A549 (cell line): ENCODE measurements at regions not wholly inside any gene's neighbourhood (a gene's known extent, or its start where the extent isn't known, plus 50 kb on each side); places are given as distances from the start of the nearest gene placed in this dataset.

Source experiments
- ATAC-seq, 2 experiments: fragments of 200-7000 bp in 1 of 2; fragments of >200 bp in 1 of 2; cut with Nextera tagmentation in 1 of 2; cut with Tn5 transposase in 1 of 2; 3 replicates each; pipeline versions ENCODE4 v1.8.0 to v1.9.1; 2018 to 2020; ENCODE audit warnings: mild to moderate bottlenecking in 1 of 2, moderate library complexity in 1 of 2
- CTCF ChIA-PET: fragments of 300-600 bp; sonication (Branson Sonifier 250); formaldehyde crosslinking; extraction: SDS; loops from one replicate; lab custom pipeline; 2021; ENCODE audit warnings: antibody characterized with exemption, inconsistent platforms; lab: Yijun Ruan, JAX
- POLR2A ChIA-PET: fragments of 350-600 bp; formaldehyde crosslinking; extraction: SDS; loops from one replicate; lab custom pipeline; 2021; ENCODE audit warnings: antibody characterized with exemption, inconsistent platforms; lab: Yijun Ruan, JAX
- DNase-seq, 2 experiments: peaks; one replicate each; pipeline versions ENCODE4 v3.0.0 to v3.0.0-alpha.2; 2011 to 2016; ENCODE audit warnings: low read depth in 1 of 2, low spot score in 1 of 2
- FAIRE-seq: peaks from 2 replicates; lab custom pipeline; 2011; peaks lifted over from hg19 to GRCh38; lab: Jason Lieb, UNC
- H3K27ac ChIP-seq, 2 experiments: fragments of >200 bp; sonication (Bioruptor Twin); formaldehyde crosslinking; 3 replicates each; pipeline ENCODE4 v1.5.1; 2016 to 2017
- H3K4me1 ChIP-seq: fragments of >200 bp; sonication (Bioruptor Twin); formaldehyde crosslinking; 3 replicates; pipeline ENCODE4 v1.6.1; 2016
- H3K4me2 ChIP-seq: fragments of >200 bp; sonication (Bioruptor Twin); formaldehyde crosslinking; 3 replicates; pipeline ENCODE4 v1.6.1; 2016
- H3K4me3 ChIP-seq: fragments of >200 bp; sonication (Bioruptor Twin); formaldehyde crosslinking; 3 replicates; pipeline ENCODE4 v1.5.1; 2016
- H3K9me3 ChIP-seq: fragments of >200 bp; sonication (Bioruptor Twin); formaldehyde crosslinking; 3 replicates; pipeline ENCODE4 v1.6.1; 2016
- ATOH8 ChIP-seq: fragments of 250-450 bp; sonication (Bioruptor Pico); IDR thresholded peaks from 2 replicates; pipeline ENCODE4 v1.5.0; 2020; ENCODE audit warnings: low read depth, mild to moderate bottlenecking, moderate library complexity
- CBX2 ChIP-seq: fragments of 200-600 bp; sonication (generic); IDR thresholded peaks from 2 replicates; pipeline ENCODE4 v1.6.1; 2016; ENCODE audit warnings: low read depth, mild to moderate bottlenecking, borderline replicate concordance
- CBX8 ChIP-seq: fragments of 200-600 bp; sonication (generic); IDR thresholded peaks from 2 replicates; pipeline ENCODE4 v1.6.1; 2016
- CEBPB ChIP-seq, 2 experiments: fragments of >200 bp in 1 of 2; sonication (Bioruptor Twin) in 1 of 2; formaldehyde crosslinking in 1 of 2; IDR thresholded peaks; 2 replicates each; pipeline ENCODE4 v1.6.1; 2012 to 2016
- CTCF ChIP-seq: fragments of >200 bp; sonication (Bioruptor Twin); formaldehyde crosslinking; IDR thresholded peaks from 3 replicates; pipeline ENCODE4 v1.5.1; 2016
- ELK1 ChIP-seq: fragments of 150-350 bp; IDR thresholded peaks from 2 replicates; pipeline ENCODE4 v1.6.1; 2014; ENCODE audit warnings: low read depth, mild to moderate bottlenecking, low read length
- ESRRA ChIP-seq: fragments of 150-350 bp; IDR thresholded peaks from 2 replicates; pipeline ENCODE4 v1.6.1; 2014; ENCODE audit warnings: mild to moderate bottlenecking, low read length, borderline replicate concordance
- FOSL2 ChIP-seq, 2 experiments: fragments of 450-650 bp in 1 of 2; fragments of >200 bp in 1 of 2; sonication (Bioruptor Twin) in 1 of 2; formaldehyde crosslinking; IDR thresholded peaks; 2 replicates each; pipeline versions ENCODE4 v1.5.0 to v1.6.1; 2016 to 2020; ENCODE audit warnings: mild to moderate bottlenecking in 1 of 2, moderate library complexity in 1 of 2
- HMGXB4 ChIP-seq: fragments of 250-450 bp; sonication (Bioruptor Pico); IDR thresholded peaks from 2 replicates; pipeline ENCODE4 v1.5.0; 2021; ENCODE audit warnings: mild to moderate bottlenecking, moderate library complexity, borderline replicate concordance
- HOXA7 ChIP-seq: fragments of 250-450 bp; sonication (Bioruptor Pico); IDR thresholded peaks from 2 replicates; pipeline ENCODE4 v1.5.0; 2020; ENCODE audit warnings: mild to moderate bottlenecking, moderate library complexity
- HOXB13 ChIP-seq: fragments of 250-450 bp; sonication (Bioruptor Pico); IDR thresholded peaks from 2 replicates; pipeline ENCODE4 v1.5.0; 2020; ENCODE audit warnings: low read depth, mild to moderate bottlenecking, moderate library complexity
- JUNB ChIP-seq: fragments of >200 bp; sonication (Bioruptor Twin); formaldehyde crosslinking; IDR thresholded peaks from 2 replicates; pipeline ENCODE4 v1.6.1; 2016
- KDM1A ChIP-seq: fragments of 200-600 bp; sonication (generic); IDR thresholded peaks from 2 replicates; pipeline ENCODE4 v1.6.1; 2016; ENCODE audit warnings: low read depth, mild to moderate bottlenecking
- NFE2L2 ChIP-seq: fragments of 150-350 bp; conservative IDR thresholded peaks from 2 replicates; pipeline ENCODE4 v1.6.1; 2014; ENCODE audit warnings: low read length
- PBX3 ChIP-seq: IDR thresholded peaks from 2 replicates; pipeline ENCODE4 v1.6.1; 2012
- PHF8 ChIP-seq: fragments of 200-600 bp; sonication (generic); IDR thresholded peaks from 2 replicates; pipeline ENCODE4 v1.6.1; 2016; ENCODE audit warnings: low read depth, mild to moderate bottlenecking, antibody characterized with exemption, moderate library complexity, borderline replicate concordance
- POLR2A ChIP-seq: IDR thresholded peaks from 2 replicates; pipeline ENCODE4 v1.6.1; 2012; ENCODE audit warnings: mild to moderate bottlenecking, low read length
- POLR2AphosphoS2 ChIP-seq: conservative IDR thresholded peaks from 2 replicates; pipeline ENCODE4 v1.6.1; 2012; ENCODE audit warnings: low read length, improper control_type of control experiment, inconsistent platforms
- RFX5 ChIP-seq: fragments of 450-650 bp; IDR thresholded peaks from 2 replicates; pipeline ENCODE4 v1.7.1; 2014; ENCODE audit warnings: antibody characterized with exemption, mild to moderate bottlenecking, moderate library complexity
- SMC3 ChIP-seq: fragments of >200 bp; sonication (Bioruptor Twin); formaldehyde crosslinking; IDR thresholded peaks from 3 replicates; pipeline ENCODE4 v1.6.1; 2018; ENCODE audit warnings: inconsistent platforms
- WGBS: methylation state at CpG from one replicate; pipeline ENCODE4 v1.1.6; 2017; ENCODE audit errors: missing lambda C conversion rate; 5-methylcytosine and 5-hydroxymethylcytosine counted together

GRCh38 chr2:203809991-203810510 lies 57.5 kb upstream of the CTLA4 start:
- CTCF ChIA-PET: interaction anchor here (0.7 to 2.0 kb wide), 4 partner anchors 10 to 1221 kb away, joined by 3 to 5 read pairs (median 4); no protein-coding TSS in a partner anchor
- no peak overlapping the region for H3K4me3 ChIP-seq
- WGBS: 82% methylated on average over 3 of the region's 3 CpGs
- ATAC-seq: no peak
- DNase-seq: no peak
- TF ChIP-seq RFX5 (no peak), NFE2L2 (no peak), KDM1A (no peak), CBX2 (no peak), PHF8 (no peak), HOXB13 (CRISPR knock-in tag) (no peak), ATOH8 (no peak), ELK1 (no peak), POLR2AphosphoS2 (no peak), JUNB (no peak), PBX3 (no peak), SMC3 (no peak), CEBPB (IDR thresholded peaks at IDR 0.05) (no peak), POLR2A (no peak), HOXA7 (CRISPR knock-in tag) (no peak)
- TF ChIP-seq, all 56 proteins: peak for 0
- no peak overlapping the region for H3K4me2 ChIP-seq
- H3K27ac ChIP-seq: peak overlapping the region; percentile 64 to 84; a peak in 5 of 6 replicates
- POLR2A ChIA-PET: no interaction called here
- FAIRE-seq: no peak
- H3K9me3 ChIP-seq: peaks cover 10% of the 10 kb centered on the region; the same call in 2 of the 3 replicates
- peaks cover 27% of the 10 kb centered on the region for H3K4me1 ChIP-seq

- POLR2A ChIA-PET: no interaction called here
- no peak overlapping the region for H3K4me3 ChIP-seq
- 43% methylated on average over 9 of the region's 9 CpGs for WGBS
- DNase-seq: peak; percentile 45 to 87
- H3K27ac ChIP-seq: peak overlapping the region; percentile 64 to 84
- FAIRE-seq: no peak
- TF ChIP-seq ESRRA (peak; percentile 85; the same call in 1 of the 2 replicates), JUNB (peak; percentile 64), HMGXB4 (no peak), SMC3 (peak; percentile 36; the same call in 2 of the 3 replicates), CTCF (no peak), FOSL2 (IDR thresholded peaks at IDR 0.05) (peak; percentile 76), FOSL2 (CRISPR knock-in tag; IDR thresholded peaks at IDR 0.05) (peak; percentile 89), CBX8 (no peak)
- TF ChIP-seq, all 56 proteins: peak for 4
- H3K4me1 ChIP-seq: peaks cover 30% of the 10 kb centered on the region
- no peaks in the 10 kb centered on the region for H3K9me3 ChIP-seq
- peak; percentile 83 to 91 for ATAC-seq
- peak overlapping the region; percentile 42 for H3K4me2 ChIP-seq
- CTCF ChIA-PET: interaction anchor here (0.6 kb wide), 1 partner anchor 181 kb away, joined by 3 read pairs; no protein-coding TSS in a partner anchor
Measured at GRCh38 chr2:203811491-203812221, 55.9 kb upstream of the CTLA4 start.
